ENCODE measurements at regions not wholly inside any gene's neighbourhood (a gene's known extent, or its start where the extent isn't known, plus 50 kb on each side); places are given as distances from the start of the nearest gene placed in this dataset.

- no peak for DNase-seq
Observed at GRCh38 chr5:61653807-61654580, 321.9 kb downstream of the ZSWIM6 start.

- DNase-seq: no peak
Observed at GRCh38 chr5:61654876-61655275, 322.8 kb downstream of the ZSWIM6 start.

GRCh38 chr5:61657010-61657409 is 325.0 kb downstream of the ZSWIM6 start:
- no peak for DNase-seq

GRCh38 chr5:61657686-61658085 is 325.6 kb downstream of the ZSWIM6 start:
- no peak for DNase-seq

- DNase-seq: peak; percentile 38 to 79 (median 66)
Observed at GRCh38 chr5:61658592-61659008, 326.5 kb downstream of the ZSWIM6 start.

- no peak for DNase-seq
Observed at GRCh38 chr5:61659221-61659696, 327.2 kb downstream of the ZSWIM6 start.

- no peak for DNase-seq
Observed at GRCh38 chr5:61662670-61663069, 330.6 kb downstream of the ZSWIM6 start.

GRCh38 chr5:61666064-61666621 is 334.1 kb downstream of the ZSWIM6 start:
- no peak for DNase-seq

- no peak for DNase-seq
Observed at GRCh38 chr5:61667525-61668218, 335.6 kb downstream of the ZSWIM6 start.

- DNase-seq: no peak
Observed at GRCh38 chr5:61669531-61669930, 337.5 kb downstream of the ZSWIM6 start.

- DNase-seq: no peak
Observed at GRCh38 chr5:61670941-61671340, 338.9 kb downstream of the ZSWIM6 start.

- no peak for DNase-seq
Observed at GRCh38 chr5:61673007-61673735, 341.1 kb downstream of the ZSWIM6 start.

- no peak for DNase-seq
Observed at GRCh38 chr5:61674378-61674777, 342.3 kb downstream of the ZSWIM6 start.

- DNase-seq: no peak
Observed at GRCh38 chr5:61675015-61675692, 343.1 kb downstream of the ZSWIM6 start.

- DNase-seq: no peak
Observed at GRCh38 chr5:61677220-61677619, 345.2 kb downstream of the ZSWIM6 start.

GRCh38 chr5:61678966-61679365 is 346.9 kb downstream of the ZSWIM6 start:
- no peak for DNase-seq

- DNase-seq: no peak
Observed at GRCh38 chr5:61679562-61679961, 347.5 kb downstream of the ZSWIM6 start.

GRCh38 chr5:61680247-61680646 is 348.2 kb downstream of the ZSWIM6 start:
- DNase-seq: no peak

- DNase-seq: no peak
Observed at GRCh38 chr5:61683148-61683547, 351.1 kb downstream of the ZSWIM6 start.

- DNase-seq: no peak
Observed at GRCh38 chr5:61683926-61684325, 351.9 kb downstream of the ZSWIM6 start.

GRCh38 chr5:61686491-61687257 is 354.6 kb downstream of the ZSWIM6 start:
- no peak for DNase-seq

- no peak for DNase-seq
Observed at GRCh38 chr5:61687371-61687770, 355.3 kb downstream of the ZSWIM6 start.

All from T-helper 1 cell (primary cell).